ENCODE measurements at regions not wholly inside any gene's neighbourhood (a gene's known extent, or its start where the extent isn't known, plus 50 kb on each side); places are given as distances from the start of the nearest gene placed in this dataset.

- TF ChIP-seq POLR2A (IDR thresholded peaks at IDR 0.05; ENCODE audit: low read length) (no peak), GATA1 (IDR thresholded peaks at IDR 0.05; ENCODE audit: low read depth, low read length) (no peak)
Measured at GRCh38 chr7:24059775-24060174, 224.2 kb upstream of the NPY start.
